NOMO-1 (cell line): ENCODE measurements at regions not wholly inside any gene's neighbourhood (a gene's known extent, or its start where the extent isn't known, plus 50 kb on each side); places are given as distances from the start of the nearest gene placed in this dataset.

Experiments used
- DNase-seq, 2 experiments: peaks; one replicate each; lab custom pipeline; 2025; ENCODE audit not compliant: unreplicated experiment in 2 of 2; lab: John Stamatoyannopoulos, UW

- peak; percentile 73 to 76 for DNase-seq
Measured at GRCh38 chr6:45714741-45715507, 300.7 kb downstream of the CLIC5 start.

- no peak for DNase-seq
Measured at GRCh38 chr6:45714006-45714730, 301.5 kb downstream of the CLIC5 start.
